ENCODE measurements at regions not wholly inside any gene's neighbourhood (a gene's known extent, or its start where the extent isn't known, plus 50 kb on each side); places are given as distances from the start of the nearest gene placed in this dataset.

DNA sequence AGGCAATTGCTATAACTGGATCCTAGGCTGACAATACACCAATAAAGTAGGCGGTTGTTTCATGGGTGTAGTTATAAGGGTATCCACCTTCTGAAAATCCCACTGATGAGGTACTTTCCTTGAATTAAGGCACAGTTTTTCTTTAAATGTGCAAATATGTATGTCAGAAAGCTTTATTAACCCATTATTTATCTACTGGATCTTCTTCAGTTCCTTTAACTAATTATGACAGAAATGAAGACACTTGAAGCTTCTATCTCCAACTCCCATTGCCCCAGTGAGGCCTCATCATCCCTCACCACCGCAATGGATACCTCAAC, 159.6 kb upstream of the KLF3 start:
- no peak overlapping the region for H2BK15ac ChIP-seq (ENCODE audit: low read length)
- no peak overlapping the region for H4K8ac ChIP-seq (ENCODE audit: extremely low read depth, insufficient read depth, low read length)
- DNase-seq (ENCODE audit: low read depth in 1 of 2, low spot score in 2 of 2) (no peak), FAIRE-seq (no peak)
- POLR2A ChIA-PET (ENCODE audit: partially characterized antibody): interaction anchor here (1.1 kb wide), 1 partner anchor 15 kb away, joined by 4 read pairs; no protein-coding TSS in a partner anchor
- no peak overlapping the region for H3K56ac ChIP-seq (replicated peaks; ENCODE audit: insufficient read length, low read depth, low read length)
- no peaks in the 10 kb centered on the region for H3K4me1 ChIP-seq (replicated peaks in 1 of 4; ENCODE audit: control insufficient read depth in 3 of 4, insufficient read depth in 4 of 4, low read length in 3 of 4)
- H3K23me2 ChIP-seq (ENCODE audit: low read depth, low read length): no peaks in the 10 kb centered on the region
- H3K9me3 ChIP-seq (ENCODE audit: insufficient read depth in 2 of 2, low read depth in 1 of 2, low read length in 1 of 2): no peaks in the 10 kb centered on the region
- no peaks in the 10 kb centered on the region for H3K27me3 ChIP-seq (replicated peaks in 1 of 4; ENCODE audit: control insufficient read depth in 3 of 4, extremely low read depth in 1 of 4, insufficient read depth in 3 of 4, low read length in 3 of 4)
- H2BK20ac ChIP-seq (ENCODE audit: low read length): no peak overlapping the region
- no peaks in the 10 kb centered on the region for H3K36me3 ChIP-seq (ENCODE audit: control insufficient read depth in 2 of 4, insufficient read depth in 4 of 4, low read length in 3 of 4)
- no peak overlapping the region for H3K4me3 ChIP-seq (ENCODE audit: extremely low read depth in 1 of 4, insufficient read depth in 2 of 4, low read depth in 3 of 4, low read length in 4 of 4)
- H3K18ac ChIP-seq (ENCODE audit: extremely low read depth, low read length): no peak overlapping the region
- no peak overlapping the region for H3K23ac ChIP-seq (ENCODE audit: insufficient read length)
- WGBS, 2 experiments (ENCODE audit: extremely low coverage in 1 of 2, insufficient coverage in 1 of 2, insufficient read length in 1 of 2, insufficient replicate concordance in 2 of 2, low coverage in 1 of 2, low lambda C conversion rate in 2 of 2, missing lambda C conversion rate in 1 of 2): 91% methylated on average over 2 of the region's 2 CpGs; no CpG with 5 or more reads in 1 of the 2 experiments
- H2BK12ac ChIP-seq (ENCODE audit: low read depth, low read length): no peak overlapping the region
- TF ChIP-seq SP1 (IDR thresholded peaks at IDR 0.05; ENCODE audit: low read depth, low read length) (no peak), EZH2 (IDR thresholded peaks at IDR 0.05; ENCODE audit: low read depth, low read length, severe bottlenecking) (no peak), JUN (IDR thresholded peaks at IDR 0.05; ENCODE audit: low read depth, low read length) (no peak), SP4 (IDR thresholded peaks at IDR 0.05; ENCODE audit: low read length) (no peak), SAP30 (IDR thresholded peaks at IDR 0.05; ENCODE audit: insufficient read depth, insufficient replicate concordance, low read length) (no peak), CEBPB (IDR thresholded peaks at IDR 0.05; ENCODE audit: low read depth, low read length) (no peak), CREB1 (IDR thresholded peaks at IDR 0.05) (no peak), BCL11A (IDR thresholded peaks at IDR 0.05; ENCODE audit: low read depth in 2 of 2, low read length in 2 of 2) (no peak)
- TF ChIP-seq, protein P1, sequence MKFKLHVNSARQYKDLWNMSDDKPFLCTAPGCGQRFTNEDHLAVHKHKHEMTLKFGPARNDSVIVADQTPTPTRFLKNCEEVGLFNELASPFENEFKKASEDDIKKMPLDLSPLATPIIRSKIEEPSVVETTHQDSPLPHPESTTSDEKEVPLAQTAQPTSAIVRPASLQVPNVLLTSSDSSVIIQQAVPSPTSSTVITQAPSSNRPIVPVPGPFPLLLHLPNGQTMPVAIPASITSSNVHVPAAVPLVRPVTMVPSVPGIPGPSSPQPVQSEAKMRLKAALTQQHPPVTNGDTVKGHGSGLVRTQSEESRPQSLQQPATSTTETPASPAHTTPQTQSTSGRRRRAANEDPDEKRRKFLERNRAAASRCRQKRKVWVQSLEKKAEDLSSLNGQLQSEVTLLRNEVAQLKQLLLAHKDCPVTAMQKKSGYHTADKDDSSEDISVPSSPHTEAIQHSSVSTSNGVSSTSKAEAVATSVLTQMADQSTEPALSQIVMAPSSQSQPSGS (IDR thresholded peaks at IDR 0.05; ENCODE audit: low read length): no peak
- H3K4ac ChIP-seq (replicated peaks; ENCODE audit: insufficient read length, low read depth, low read length): no peak overlapping the region
- no peak overlapping the region for H3K27ac ChIP-seq (ENCODE audit: low read depth, low read length)
- no peak overlapping the region for H4K91ac ChIP-seq (replicated peaks; ENCODE audit: insufficient read length, low read length)
- no peaks in the 10 kb centered on the region for H3K79me1 ChIP-seq (ENCODE audit: low read depth, low read length)
- no peak overlapping the region for H3K14ac ChIP-seq (ENCODE audit: insufficient read length)
- no peak overlapping the region for H2BK5ac ChIP-seq (ENCODE audit: low read depth, low read length)
- H4K5ac ChIP-seq (ENCODE audit: insufficient read length, low read depth, low read length): no peak overlapping the region
- no peaks in the 10 kb centered on the region for H3K79me2 ChIP-seq (ENCODE audit: control insufficient read depth in 1 of 2, insufficient read depth in 2 of 2, low read length in 2 of 2)
- no peaks in the 10 kb centered on the region for H4K20me1 ChIP-seq (replicated peaks in 1 of 2; ENCODE audit: control insufficient read depth in 1 of 2, insufficient read depth in 2 of 2, low read length in 2 of 2)
- CTCF ChIA-PET (ENCODE audit: partially characterized antibody): interaction anchor here (0.6 to 1.0 kb wide), 4 partner anchors 9 to 165 kb away, joined by 3 to 4 read pairs (median 4); no protein-coding TSS in a partner anchor
- no peak overlapping the region for H2AFZ ChIP-seq (ENCODE audit: low read length)
- no peak overlapping the region for H3K9ac ChIP-seq (replicated peaks in 1 of 4; ENCODE audit: extremely low read depth in 1 of 4, low read depth in 3 of 4, low read length in 3 of 4)
- no peak overlapping the region for H3K4me2 ChIP-seq (ENCODE audit: insufficient read depth in 1 of 2, low read depth in 2 of 2, low read length in 2 of 2)
- no peak overlapping the region for H2BK120ac ChIP-seq (replicated peaks; ENCODE audit: low read depth, low read length)
- H2AK5ac ChIP-seq (ENCODE audit: low read depth, low read length): no peak overlapping the region
